ENCODE measurements at regions not wholly inside any gene's neighbourhood (a gene's known extent, or its start where the extent isn't known, plus 50 kb on each side); places are given as distances from the start of the nearest gene placed in this dataset.
"Not testable (repeated sequence)": the region's sequence is repeated elsewhere in the genome, so short reads cannot be mapped to it uniquely, and the experiment has no call there.

DNA sequence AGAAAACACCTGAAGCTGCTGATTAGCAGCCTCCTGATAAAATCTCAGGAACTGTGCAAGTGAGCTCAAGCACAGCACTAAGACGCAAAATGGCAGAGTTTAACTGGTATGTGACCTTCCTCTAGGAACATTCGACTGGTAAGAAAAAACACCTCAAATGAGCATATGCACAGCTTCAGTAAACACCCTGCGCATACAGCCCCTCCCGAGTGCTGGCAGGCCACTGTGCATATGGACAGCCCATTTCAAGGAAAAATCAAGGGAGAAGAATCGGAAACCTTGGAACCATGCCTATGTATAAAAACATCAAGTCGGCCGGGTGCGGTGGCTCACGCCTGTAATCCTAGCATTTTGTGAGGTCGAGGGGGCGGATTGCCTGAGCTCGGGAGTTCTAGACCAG, 227.9 kb upstream of the PABPC5 start:
- not testable (repeated sequence) for H3K9me3 ChIP-seq; H3K4me1 ChIP-seq; H3K36me3 ChIP-seq; H3K4me3 ChIP-seq; ATAC-seq (ENCODE audit: low FRiP score in 2 of 2); H3K27me3 ChIP-seq; H3K27ac ChIP-seq
- WGBS, 2 donors: 57 to 74% methylated on average over 2 to 6 of the region's 12 CpGs
- peak in 1 of 2 donors; percentile 0 for DNase-seq

All from upper lobe of left lung (tissue), 6 donors.